ENCODE measurements at regions not wholly inside any gene's neighbourhood (a gene's known extent, or its start where the extent isn't known, plus 50 kb on each side); places are given as distances from the start of the nearest gene placed in this dataset.

- H3K9me3 ChIP-seq = peaks cover 0 to 2% of the 10 kb centered on the region in 2 donors
- peaks cover 0 to 29% of the 10 kb centered on the region in 2 donors for H3K4me1 ChIP-seq
- ATAC-seq (no peak), DNase-seq (no peak)
- no peak for TF ChIP-seq CTCF (IDR thresholded peaks at IDR 0.05)
- no peak overlapping the region for H3K27ac ChIP-seq
- intact Hi-C loops (cut with DNase I) = no loop called here
- no peaks in the 10 kb centered on the region for H3K27me3 ChIP-seq
- H3K4me3 ChIP-seq = no peak overlapping the region
- H3K36me3 ChIP-seq = no peaks in the 10 kb centered on the region
These were observed 217.0 kb downstream of the ZFP36L2 start for GRCh38 chr2:43009448-43009847.

- ATAC-seq (no peak), DNase-seq (no peak)
- no peaks in the 10 kb centered on the region for H3K36me3 ChIP-seq
- H3K4me1 ChIP-seq = peaks cover 0 to 18% of the 10 kb centered on the region in 2 donors
- no peak overlapping the region for H3K27ac ChIP-seq
- no peaks in the 10 kb centered on the region for H3K27me3 ChIP-seq
- no peak for TF ChIP-seq CTCF (IDR thresholded peaks at IDR 0.05)
- H3K4me3 ChIP-seq = no peak overlapping the region
- peaks cover 0 to 2% of the 10 kb centered on the region in 2 donors for H3K9me3 ChIP-seq
- intact Hi-C loops (cut with DNase I) = no loop called here
These were observed 216.0 kb upstream of the HAAO start for GRCh38 chr2:43008388-43008787.

- Histone ChIP-seq H3K36me3 (no peaks in the 10 kb centered on the region), H3K4me1 (peaks cover 0 to 16% of the 10 kb centered on the region in 2 donors), H3K27ac (no peak overlapping the region), H3K4me3 (no peak overlapping the region), H3K9me3 (peaks cover 0 to 2% of the 10 kb centered on the region in 2 donors), H3K27me3 (no peaks in the 10 kb centered on the region)
- DNase-seq = no peak
- ATAC-seq = no peak
- no peak for TF ChIP-seq CTCF (IDR thresholded peaks at IDR 0.05)
- intact Hi-C loops (cut with DNase I) = no loop called here
These were observed 215.5 kb upstream of the HAAO start for GRCh38 chr2:43007901-43008300.

- ATAC-seq (no peak), DNase-seq (no peak)
- H3K9me3 ChIP-seq = peaks cover 0 to 2% of the 10 kb centered on the region in 2 donors
- no peak overlapping the region for H3K4me3 ChIP-seq
- TF ChIP-seq CTCF (IDR thresholded peaks at IDR 0.05) = no peak
- H3K27ac ChIP-seq = no peak overlapping the region
- no peaks in the 10 kb centered on the region for H3K36me3 ChIP-seq
- intact Hi-C loops (cut with DNase I) = no loop called here
- peaks cover 0 to 16% of the 10 kb centered on the region in 2 donors for H3K4me1 ChIP-seq
- H3K27me3 ChIP-seq = no peaks in the 10 kb centered on the region
These were observed 214.6 kb upstream of the HAAO start for GRCh38 chr2:43006834-43007543.

GRCh38 chr2:43005975-43006833 is 213.8 kb upstream of the HAAO start:
- peaks cover 0 to 2% of the 10 kb centered on the region in 2 donors for H3K9me3 ChIP-seq
- intact Hi-C loops (cut with DNase I) = no loop called here
- peaks cover 0 to 16% of the 10 kb centered on the region in 2 donors for H3K4me1 ChIP-seq
- no peaks in the 10 kb centered on the region for H3K36me3 ChIP-seq
- ATAC-seq (no peak), DNase-seq (no peak)
- H3K4me3 ChIP-seq = no peak overlapping the region
- H3K27me3 ChIP-seq = no peaks in the 10 kb centered on the region
- no peak for TF ChIP-seq CTCF (IDR thresholded peaks at IDR 0.05)
- H3K27ac ChIP-seq = no peak overlapping the region
